GM12878 (cell line): ENCODE measurements at regions not wholly inside any gene's neighbourhood (a gene's known extent, or its start where the extent isn't known, plus 50 kb on each side); places are given as distances from the start of the nearest gene placed in this dataset.

Source experiments
- ATAC-seq: fragments of 200-7000 bp; cut with Tn5 transposase; 3 replicates; pipeline ENCODE4 v1.9.1; 2020; ENCODE audit warnings: mild to moderate bottlenecking, moderate library complexity
- BruUV-seq: library from RNA; stranded (reverse); fragments of 400-500 nt; replicated peaks from 2 replicates; lab custom pipeline; 2021; lab: Mats Ljungman, UMichigan
- CTCF ChIA-PET: fragments of 300-600 bp; sonication (Branson Sonifier 250); formaldehyde crosslinking; extraction: SDS; loops from one replicate; lab custom pipeline; 2021; ENCODE audit warnings: inconsistent platforms; lab: Yijun Ruan, JAX
- POLR2A ChIA-PET: fragments of 350-600 bp; formaldehyde crosslinking; extraction: SDS; loops from one replicate; lab custom pipeline; 2021; ENCODE audit warnings: inconsistent platforms; lab: Charles Lee
- RAD21 ChIA-PET: fragments of 300-600 bp; sonication (Branson Sonifier 250); formaldehyde crosslinking; loops from one replicate; lab custom pipeline; 2023; ENCODE audit warnings: antibody characterized with exemption; ENCODE audit not compliant: unreplicated experiment; lab: Charles Lee
- SMC1A ChIA-PET: fragments of 300-600 bp; sonication (Branson Sonifier 250); formaldehyde crosslinking; loops from one replicate; lab custom pipeline; 2023; ENCODE audit not compliant: unreplicated experiment, uncharacterized antibody; lab: Charles Lee
- DNase-seq: peaks from one replicate; pipeline ENCODE4 v3.0.0-alpha.2; 2011; ENCODE audit warnings: low read depth, low spot score
- FAIRE-seq: peaks from 3 replicates; lab custom pipeline; 2011; peaks lifted over from hg19 to GRCh38; lab: Jason Lieb, UNC
- H2AFZ ChIP-seq: 2 replicates; pipeline ENCODE4 v1.6.0; 2011; ENCODE audit warnings: low read depth, low read length, control low read depth; ENCODE audit not compliant: control insufficient read depth
- H3K27ac ChIP-seq: 2 replicates; pipeline ENCODE4 v1.5.1; 2011; ENCODE audit warnings: control low read depth; ENCODE audit not compliant: control insufficient read depth, insufficient read depth
- H3K27me3 ChIP-seq, 2 experiments: replicated peaks in 1 of 2; 2 replicates each; pipeline versions ENCODE4 v1.6.0 to v1.6.1; 2011; ENCODE audit warnings: low read length in 1 of 2; ENCODE audit not compliant: control insufficient read depth in 2 of 2, insufficient read depth in 2 of 2
- H3K36me3 ChIP-seq, 2 experiments: 2 replicates each; pipeline ENCODE4 v1.5.1; 2011; ENCODE audit warnings: low read length in 1 of 2; ENCODE audit not compliant: control insufficient read depth in 2 of 2, insufficient read depth in 2 of 2
- H3K4me1 ChIP-seq: 2 replicates; pipeline ENCODE4 v1.6.1; 2011; ENCODE audit warnings: mild to moderate bottlenecking, low read length, moderate library complexity, mixed read lengths; ENCODE audit not compliant: control insufficient read depth, insufficient read depth
- H3K4me2 ChIP-seq: 2 replicates; pipeline ENCODE4 v1.6.0; 2011; ENCODE audit warnings: control low read depth; ENCODE audit not compliant: control insufficient read depth, insufficient read depth
- H3K4me3 ChIP-seq: fragments of 200-600 bp; sonication (generic); 2 replicates; pipeline ENCODE4 v1.5.1; 2016
- H3K79me2 ChIP-seq: 2 replicates; pipeline ENCODE4 v1.6.0; 2011; ENCODE audit warnings: low read length; ENCODE audit not compliant: control insufficient read depth, insufficient read depth
- H3K9ac ChIP-seq: 2 replicates; pipeline ENCODE4 v1.8.0; 2011; ENCODE audit warnings: low read length, control low read depth, mixed read lengths; ENCODE audit not compliant: control insufficient read depth, insufficient read depth
- H3K9me3 ChIP-seq: replicated peaks from 3 replicates; pipeline ENCODE4 v1.5.1; 2011; ENCODE audit warnings: mild to moderate bottlenecking, low read length; ENCODE audit not compliant: control insufficient read depth, insufficient read depth
- H4K20me1 ChIP-seq: 2 replicates; pipeline ENCODE4 v1.6.0; 2011; ENCODE audit not compliant: control insufficient read depth, insufficient read depth
- BHLHE40 ChIP-seq, 2 experiments: fragments of 450-650 bp in 1 of 2; IDR thresholded peaks; 2 replicates each; pipeline ENCODE4 v1.6.1; 2011 to 2017; ENCODE audit warnings: low read depth in 2 of 2, borderline replicate concordance in 1 of 2, improper control_type of control experiment in 1 of 2, low read length in 1 of 2, mild to moderate bottlenecking in 1 of 2
- CREM ChIP-seq: IDR thresholded peaks from 2 replicates; pipeline ENCODE4 v1.6.1; 2014; ENCODE audit warnings: antibody characterized with exemption, low read depth
- FOXM1 ChIP-seq: IDR thresholded peaks from 2 replicates; pipeline ENCODE4 v1.6.1; 2012; ENCODE audit warnings: low read depth, mild to moderate bottlenecking, inconsistent platforms, low read length, moderate library complexity
- GABPA ChIP-seq: IDR thresholded peaks from 2 replicates; pipeline ENCODE4 v1.6.1; 2014; ENCODE audit warnings: antibody characterized with exemption, low read depth, mild to moderate bottlenecking, inconsistent platforms
- JUND ChIP-seq: IDR thresholded peaks from 2 replicates; pipeline ENCODE4 v1.6.1; 2012; ENCODE audit warnings: low read depth, mild to moderate bottlenecking, low read length, improper control_type of control experiment, moderate library complexity
- KDM1A ChIP-seq: fragments of 200-600 bp; sonication (generic); IDR thresholded peaks from 2 replicates; pipeline ENCODE4 v1.6.1; 2016; ENCODE audit warnings: borderline replicate concordance
- LARP7 ChIP-seq: fragments of 450-650 bp; IDR thresholded peaks from 2 replicates; pipeline ENCODE4 v1.6.1; 2017; ENCODE audit warnings: mild to moderate bottlenecking
- MEF2A ChIP-seq: IDR thresholded peaks from 2 replicates; pipeline ENCODE4 v1.6.1; 2011; ENCODE audit warnings: low read depth, mild to moderate bottlenecking, low read length, moderate library complexity; ENCODE audit not compliant: insufficient read depth
- MTA3 ChIP-seq: IDR thresholded peaks from 2 replicates; pipeline ENCODE4 v1.6.1; 2012; ENCODE audit warnings: low read length, inconsistent platforms, borderline replicate concordance
- MYB ChIP-seq: fragments of 150-350 bp; IDR thresholded peaks from 2 replicates; pipeline ENCODE4 v1.6.1; 2014; ENCODE audit warnings: mild to moderate bottlenecking, low read depth, low read length, borderline replicate concordance
- RAD21 ChIP-seq: IDR thresholded peaks from 2 replicates; pipeline ENCODE4 v1.6.1; 2011; ENCODE audit warnings: mild to moderate bottlenecking, low read depth, low read length, moderate library complexity; ENCODE audit not compliant: insufficient read depth
- RB1 ChIP-seq: fragments of 450-650 bp; formaldehyde crosslinking; IDR thresholded peaks from 2 replicates; pipeline ENCODE4 v1.6.1; 2017; ENCODE audit warnings: mild to moderate bottlenecking, borderline replicate concordance
- RELA ChIP-seq: fragments of 450-650 bp; IDR thresholded peaks from 2 replicates; pipeline ENCODE4 v1.8.0; 2014; ENCODE audit warnings: borderline replicate concordance; ENCODE audit not compliant: partially characterized antibody
- RELB ChIP-seq: fragments of 450-650 bp; IDR thresholded peaks from 2 replicates; pipeline ENCODE4 v1.6.1; 2017; ENCODE audit warnings: low read depth, mild to moderate bottlenecking, moderate library complexity
- SKIL ChIP-seq: fragments of 450-650 bp; IDR thresholded peaks from 2 replicates; pipeline ENCODE4 v1.6.1; 2017; ENCODE audit warnings: mild to moderate bottlenecking, low read depth, inconsistent platforms; ENCODE audit not compliant: poor library complexity, severe bottlenecking
- SP1 ChIP-seq: IDR thresholded peaks from one replicate; pipeline ENCODE4 v1.6.1; 2011; ENCODE audit warnings: low read depth, low read length
- SPI1 ChIP-seq: IDR thresholded peaks from 2 replicates; pipeline ENCODE4 v1.6.1; 2011; ENCODE audit warnings: low read depth, mild to moderate bottlenecking, low read length, moderate library complexity, borderline replicate concordance; ENCODE audit not compliant: insufficient read depth
- SUZ12 ChIP-seq: fragments of 200-600 bp; sonication (generic); IDR thresholded peaks from one replicate; pipeline ENCODE4 v1.6.1; 2018; ENCODE audit warnings: antibody characterized with exemption, mild to moderate bottlenecking; ENCODE audit not compliant: unreplicated experiment
- TAF1 ChIP-seq: IDR thresholded peaks from 2 replicates; pipeline ENCODE4 v1.6.1; 2011; ENCODE audit warnings: mild to moderate bottlenecking, low read depth, low read length, borderline replicate concordance
- WGBS: methylation state at CpG from one replicate; pipeline ENCODE4 v1.1.6; 2016; ENCODE audit warnings: low lambda C conversion rate; ENCODE audit not compliant: insufficient replicate concordance, insufficient coverage; ENCODE audit errors: missing lambda C conversion rate; 5-methylcytosine and 5-hydroxymethylcytosine counted together
- in situ Hi-C: fragments of 300-500 bp; cut with MboI; formaldehyde crosslinking; loops from 9 replicates; pipeline ENCODE4 v1.14.3; 2018; ENCODE audit warnings: mixed read lengths
- intact Hi-C: fragments of 100-400 bp; cut with micrococcal nuclease; formaldehyde crosslinking; loops from one replicate; pipeline ENCODE4 v1.14.2; 2022; ENCODE audit not compliant: unreplicated experiment

GRCh38 chr15:69677403-69677802 lies 224.8 kb downstream of the RPLP1 start (continued):
- no peak for TF ChIP-seq CREM
- TF ChIP-seq RB1 = no peak
- TF ChIP-seq MYB = no peak
- TF ChIP-seq MEF2A = no peak
- 0 out of 2 replicates have a peak, but pooled peaks have one; percentile 10 for TF ChIP-seq SPI1
- TF ChIP-seq TAF1 = no peak
- TF ChIP-seq KDM1A = no peak
- TF ChIP-seq LARP7 = no peak
- TF ChIP-seq JUND = no peak
- no peak for TF ChIP-seq FOXM1
- no peak for TF ChIP-seq GABPA

- BruUV-seq = no TSS peak
- RAD21 ChIA-PET = interaction anchor here (0.8 to 5.1 kb wide), 11 partner anchors 11 to 516 kb away, joined by 3 to 47 read pairs (median 4); no protein-coding TSS in a partner anchor
- Histone ChIP-seq H3K79me2 (no peaks in the 10 kb centered on the region), H3K4me3 (no peak overlapping the region), H2AFZ (no peak overlapping the region), H3K27me3 (no peaks in the 10 kb centered on the region; a peak in 1 of 4 replicates), H3K9ac (no peak overlapping the region), H4K20me1 (no peaks in the 10 kb centered on the region), H3K4me1 (peaks cover 21% of the 10 kb centered on the region), H3K27ac (no peak overlapping the region), H3K4me2 (peak overlapping the region; percentile 61; the same call in 1 of the 2 replicates), H3K9me3 (no peaks in the 10 kb centered on the region; the same call in 1 of the 3 replicates), H3K36me3 (no peaks in the 10 kb centered on the region)
- in situ Hi-C loops = no loop called here
- POLR2A ChIA-PET = interaction anchor here (0.9 to 1.8 kb wide), 4 partner anchors 12 to 71 kb away, joined by 3 to 7 read pairs (median 5); no protein-coding TSS in a partner anchor
- intact Hi-C loops = loop anchor here (2.0 kb wide), 1 partner anchor 75 kb away; no protein-coding TSS in a partner anchor
- FAIRE-seq (no peak), ATAC-seq (peak; percentile 98), DNase-seq (peak; percentile 89)
- 2% methylated on average over 9 of the region's 9 CpGs for WGBS
- CTCF ChIA-PET = interaction anchor here (0.8 to 1.4 kb wide), 5 partner anchors 9 to 418 kb away, joined by 3 to 6 read pairs (median 3); partner anchors contain the start of gene TLE3
- SMC1A ChIA-PET = interaction anchor here (0.7 to 6.6 kb wide), 13 partner anchors 8 to 111 kb away, joined by 3 to 58 read pairs (median 4); no protein-coding TSS in a partner anchor
- no peak for TF ChIP-seq RAD21
- TF ChIP-seq RELB = peak; percentile 74; the same call in 1 of the 2 replicates
- peak; percentile 72 for TF ChIP-seq SKIL
- peak; percentile 26; the same call in 1 of the 2 replicates for TF ChIP-seq SPI1
- TF ChIP-seq SP1 = peak; percentile 62
- TF ChIP-seq MTA3 = peak; percentile 83; the same call in 1 of the 2 replicates
- TF ChIP-seq RELA = peak; percentile 70
- TF ChIP-seq BHLHE40 (IDR thresholded peaks at IDR 0.05; ENCODE audit: borderline replicate concordance in 1 of 2, low read depth in 2 of 2, low read length in 1 of 2) = peak; percentile 83 to 91
- TF ChIP-seq SUZ12 = no peak
Measured at GRCh38 chr15:69679623-69680228, 227.1 kb downstream of the RPLP1 start.
